Endothelial cell of umbilical vein (primary cell): ENCODE measurements at regions not wholly inside any gene's neighbourhood (a gene's known extent, or its start where the extent isn't known, plus 50 kb on each side); places are given as distances from the start of the nearest gene placed in this dataset.

Source experiments
- CTCF ChIP-seq, 2 donors: IDR thresholded peaks; 1 replicate in 1 of 2; 2 replicates in 1 of 2; pipeline ENCODE4 v1.5.1; 2011; ENCODE audit warnings: low read length in 2 of 2, mild to moderate bottlenecking in 2 of 2, moderate library complexity in 2 of 2, control low read depth in 1 of 2, inconsistent platforms in 1 of 2, low read depth in 1 of 2; ENCODE audit not compliant: insufficient read depth in 1 of 2; ENCODE audit errors: extremely low read depth in 1 of 2
- EZH2 ChIP-seq: IDR thresholded peaks from 2 replicates; pipeline ENCODE4 v1.6.1; 2012; ENCODE audit warnings: borderline replicate concordance, low read depth, mild to moderate bottlenecking, moderate library complexity, low read length, inconsistent platforms; ENCODE audit not compliant: severe bottlenecking
- FOS ChIP-seq: IDR thresholded peaks from 2 replicates; pipeline ENCODE4 v1.6.1; 2011; ENCODE audit warnings: mild to moderate bottlenecking, low read length, moderate library complexity, borderline replicate concordance; ENCODE audit not compliant: insufficient read depth
- GATA2 ChIP-seq: IDR thresholded peaks from 2 replicates; pipeline ENCODE4 v1.7.0; 2011; ENCODE audit warnings: low read depth, mild to moderate bottlenecking, moderate library complexity, mixed read lengths, low read length; ENCODE audit not compliant: insufficient read length, insufficient read depth
- JUN ChIP-seq: IDR thresholded peaks from 2 replicates; pipeline ENCODE4 v1.6.1; 2011; ENCODE audit warnings: borderline replicate concordance, low read depth; ENCODE audit not compliant: insufficient read length, insufficient read depth
- MAX ChIP-seq: IDR thresholded peaks from 2 replicates; pipeline ENCODE4 v1.6.1; 2011; ENCODE audit not compliant: insufficient read depth, insufficient read length
- MYC ChIP-seq: IDR thresholded peaks from one replicate; pipeline ENCODE4 v1.6.1; 2011; ENCODE audit warnings: mild to moderate bottlenecking, low read depth, low read length
- POLR2A ChIP-seq: IDR thresholded peaks from 2 replicates; pipeline ENCODE4 v1.6.1; 2012; ENCODE audit warnings: low read depth, mild to moderate bottlenecking, control low read depth, low read length
- POLR2AphosphoS5 ChIP-seq: IDR thresholded peaks from 2 replicates; pipeline ENCODE4 v1.6.1; 2012; ENCODE audit warnings: low read depth, mild to moderate bottlenecking, control low read depth, low read length, moderate library complexity; ENCODE audit not compliant: insufficient read depth

GRCh38 chr7:49520951-49521350 lies 252.5 kb upstream of the VWC2 start:
- TF ChIP-seq CTCF (IDR thresholded peaks at IDR 0.05; ENCODE audit: extremely low read depth in 1 of 2, insufficient read depth in 1 of 2, low read depth in 1 of 2, low read length in 2 of 2) (no peak), EZH2 (no peak), FOS (no peak), POLR2A (no peak), JUN (no peak), POLR2AphosphoS5 (no peak), MYC (no peak), MAX (no peak), GATA2 (no peak)
